GM12878 (cell line): ENCODE measurements at regions not wholly inside any gene's neighbourhood (a gene's known extent, or its start where the extent isn't known, plus 50 kb on each side); places are given as distances from the start of the nearest gene placed in this dataset.
A peak's percentile ranks its signal among the peaks of the same experiment; 100 is the strongest.

Experiments used
- BHLHE40 ChIP-seq, 2 experiments: fragments of 450-650 bp in 1 of 2; IDR thresholded peaks; 2 replicates each; pipeline ENCODE4 v1.6.1; 2011 to 2017; ENCODE audit warnings: low read depth in 2 of 2, borderline replicate concordance in 1 of 2, improper control_type of control experiment in 1 of 2, low read length in 1 of 2, mild to moderate bottlenecking in 1 of 2
- CBX3 ChIP-seq: fragments of 200-600 bp; sonication (generic); IDR thresholded peaks from 2 replicates; pipeline ENCODE4 v1.6.1; 2016; ENCODE audit warnings: low read depth, borderline replicate concordance
- CBX5 ChIP-seq: sonication (generic); IDR thresholded peaks from 2 replicates; pipeline ENCODE4 v1.6.1; 2016; ENCODE audit warnings: low read depth, moderate library complexity, mild to moderate bottlenecking, inconsistent platforms
- CEBPB ChIP-seq, 2 experiments: fragments of 150-350 bp in 1 of 2; IDR thresholded peaks; 2 replicates each; pipeline ENCODE4 v1.6.1; 2012 to 2014; ENCODE audit warnings: low read depth in 2 of 2, low read length in 2 of 2, borderline replicate concordance in 1 of 2, inconsistent platforms in 1 of 2
- ETV6 ChIP-seq, 2 experiments: fragments of 450-650 bp in 1 of 2; IDR thresholded peaks in 1 of 2; conservative IDR thresholded peaks in 1 of 2; 2 replicates each; pipeline ENCODE4 v1.6.1; 2014; ENCODE audit warnings: antibody characterized with exemption in 1 of 2, borderline replicate concordance in 1 of 2, low read depth in 1 of 2, mild to moderate bottlenecking in 1 of 2, moderate library complexity in 1 of 2
- EZH2 ChIP-seq: IDR thresholded peaks from 2 replicates; pipeline ENCODE4 v1.6.1; 2012; ENCODE audit warnings: low read depth, mild to moderate bottlenecking, control low read depth, inconsistent platforms, low read length, borderline replicate concordance; ENCODE audit not compliant: control insufficient read depth
- MXI1 ChIP-seq: fragments of 150-350 bp; IDR thresholded peaks from 2 replicates; pipeline ENCODE4 v1.6.1; 2011; ENCODE audit warnings: low read depth, mild to moderate bottlenecking, inconsistent platforms, low read length, improper control_type of control experiment
- MYC ChIP-seq: IDR thresholded peaks from 2 replicates; pipeline ENCODE4 v1.6.1; 2011; ENCODE audit warnings: mild to moderate bottlenecking, low read length, moderate library complexity, inconsistent platforms; ENCODE audit not compliant: insufficient read depth, insufficient replicate concordance, insufficient read length, severe bottlenecking
- NFXL1 ChIP-seq: fragments of 450-650 bp; IDR thresholded peaks from 2 replicates; pipeline ENCODE4 v1.6.1; 2017; ENCODE audit warnings: antibody characterized with exemption, mild to moderate bottlenecking, borderline replicate concordance
- POLR2A ChIP-seq: IDR thresholded peaks from 2 replicates; pipeline ENCODE4 v1.6.1; 2011; ENCODE audit warnings: low read depth, mild to moderate bottlenecking, low read length
- RB1 ChIP-seq: fragments of 450-650 bp; formaldehyde crosslinking; IDR thresholded peaks from 2 replicates; pipeline ENCODE4 v1.6.1; 2017; ENCODE audit warnings: mild to moderate bottlenecking, borderline replicate concordance
- RELA ChIP-seq: fragments of 450-650 bp; IDR thresholded peaks from 2 replicates; pipeline ENCODE4 v1.8.0; 2014; ENCODE audit warnings: borderline replicate concordance; ENCODE audit not compliant: partially characterized antibody
- SIN3A ChIP-seq: IDR thresholded peaks from 2 replicates; pipeline ENCODE4 v1.6.1; 2012; ENCODE audit warnings: low read depth, low read length, improper control_type of control experiment
- SIX5 ChIP-seq: IDR thresholded peaks from 2 replicates; pipeline ENCODE4 v1.6.1; 2011; ENCODE audit warnings: mild to moderate bottlenecking, low read depth, low read length, moderate library complexity; ENCODE audit not compliant: severe bottlenecking
- SREBF1 ChIP-seq: IDR thresholded peaks from 2 replicates; pipeline ENCODE4 v1.6.1; 2012; ENCODE audit warnings: mild to moderate bottlenecking, low read length
- SRF ChIP-seq, 2 experiments: IDR thresholded peaks; 2 replicates each; pipeline ENCODE4 v1.6.1; 2011; ENCODE audit warnings: low read depth in 2 of 2, low read length in 2 of 2, mild to moderate bottlenecking in 1 of 2, moderate library complexity in 1 of 2
- SUPT20H ChIP-seq: IDR thresholded peaks from 2 replicates; pipeline ENCODE4 v1.6.1; 2011; ENCODE audit warnings: low read depth, mild to moderate bottlenecking, low read length, moderate library complexity, borderline replicate concordance; ENCODE audit not compliant: control insufficient read depth
- YBX1 ChIP-seq: fragments of 450-650 bp; IDR thresholded peaks from 2 replicates; pipeline ENCODE4 v1.6.1; 2016; ENCODE audit warnings: antibody characterized with exemption
- ZBED1 ChIP-seq: IDR thresholded peaks from 2 replicates; pipeline ENCODE4 v1.6.1; 2016; ENCODE audit warnings: borderline replicate concordance
- ZNF207 ChIP-seq: fragments of 450-650 bp; IDR thresholded peaks from 2 replicates; pipeline ENCODE4 v1.6.1; 2014; ENCODE audit warnings: antibody characterized with exemption, mild to moderate bottlenecking, borderline replicate concordance
- ZNF622 ChIP-seq: fragments of 450-650 bp; IDR thresholded peaks from 2 replicates; pipeline ENCODE4 v1.6.1; 2017; ENCODE audit warnings: mild to moderate bottlenecking, inconsistent platforms
- TF ChIP-seq, protein P1 (sequence below): IDR thresholded peaks from 2 replicates; pipeline ENCODE4 v1.6.1; 2011; ENCODE audit warnings: borderline replicate concordance, low read depth, mild to moderate bottlenecking, moderate library complexity, low read length; ENCODE audit not compliant: insufficient read depth, poor library complexity, severe bottlenecking
- TF ChIP-seq, protein P2 (sequence below): fragments of 450-650 bp; IDR thresholded peaks from 2 replicates; pipeline ENCODE4 v1.6.1; 2017; ENCODE audit warnings: low read depth, mild to moderate bottlenecking, moderate library complexity
- TF ChIP-seq, protein P3 (sequence below): IDR thresholded peaks from 2 replicates; pipeline ENCODE4 v1.6.1; 2012; ENCODE audit warnings: mild to moderate bottlenecking, low read depth, low read length

DNA sequence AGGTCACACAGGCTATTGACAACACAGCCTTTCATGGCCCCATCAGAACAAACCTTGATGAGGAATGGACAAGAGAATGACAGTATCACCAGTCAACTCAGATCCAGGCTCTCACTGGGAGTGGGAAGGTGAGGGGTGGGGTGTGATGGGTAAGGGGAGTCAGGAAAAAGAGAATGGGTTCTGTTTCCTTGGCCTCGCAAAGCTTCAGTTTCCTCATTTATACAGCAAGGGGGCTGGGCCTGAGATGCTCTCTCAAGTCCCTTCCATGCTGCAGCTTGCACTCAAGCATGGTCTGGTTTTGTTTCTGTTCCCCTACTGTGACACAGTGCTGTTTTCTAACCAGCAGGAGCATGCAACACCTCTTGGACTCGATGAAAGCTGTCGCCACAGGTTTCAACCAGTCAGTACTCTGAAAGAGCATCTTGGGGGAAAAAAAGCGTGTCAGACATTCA lies 65.7 kb upstream of the IL12A start (continued):
- no peak for TF ChIP-seq RB1
- peak; percentile 34 for TF ChIP-seq MYC
- TF ChIP-seq BHLHE40 (IDR thresholded peaks at IDR 0.05; ENCODE audit: borderline replicate concordance in 1 of 2, low read depth in 2 of 2, low read length in 1 of 2), result peak; percentile 50 to 65; a peak in 2 of 4 replicates
- no peak for TF ChIP-seq ZBED1
- no peak for TF ChIP-seq CEBPB (IDR thresholded peaks at IDR 0.05; ENCODE audit: borderline replicate concordance in 1 of 2, low read depth in 2 of 2, low read length in 2 of 2)
- TF ChIP-seq, protein P1, sequence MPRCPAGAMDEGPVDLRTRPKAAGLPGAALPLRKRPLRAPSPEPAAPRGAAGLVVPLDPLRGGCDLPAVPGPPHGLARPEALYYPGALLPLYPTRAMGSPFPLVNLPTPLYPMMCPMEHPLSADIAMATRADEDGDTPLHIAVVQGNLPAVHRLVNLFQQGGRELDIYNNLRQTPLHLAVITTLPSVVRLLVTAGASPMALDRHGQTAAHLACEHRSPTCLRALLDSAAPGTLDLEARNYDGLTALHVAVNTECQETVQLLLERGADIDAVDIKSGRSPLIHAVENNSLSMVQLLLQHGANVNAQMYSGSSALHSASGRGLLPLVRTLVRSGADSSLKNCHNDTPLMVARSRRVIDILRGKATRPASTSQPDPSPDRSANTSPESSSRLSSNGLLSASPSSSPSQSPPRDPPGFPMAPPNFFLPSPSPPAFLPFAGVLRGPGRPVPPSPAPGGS, result no peak
- TF ChIP-seq SIX5, result no peak
- TF ChIP-seq CBX5, result peak; percentile 88; the same call in 1 of the 2 replicates
- TF ChIP-seq POLR2A, result peak; percentile 51
- TF ChIP-seq SREBF1, result no peak
- no peak for TF ChIP-seq YBX1
- TF ChIP-seq SUPT20H, result no peak
- TF ChIP-seq CBX3, result no peak
- no peak for TF ChIP-seq ETV6 (conservative IDR thresholded peaks at IDR 0.05 in 1 of 2, IDR thresholded peaks at IDR 0.05 in 1 of 2; ENCODE audit: borderline replicate concordance in 1 of 2, low read depth in 1 of 2)
- TF ChIP-seq SIN3A, result no peak
- TF ChIP-seq ZNF207, result 0 out of 2 replicates have a peak, but pooled peaks have one; percentile 20
- no peak for TF ChIP-seq RELA
- TF ChIP-seq, protein P2, sequence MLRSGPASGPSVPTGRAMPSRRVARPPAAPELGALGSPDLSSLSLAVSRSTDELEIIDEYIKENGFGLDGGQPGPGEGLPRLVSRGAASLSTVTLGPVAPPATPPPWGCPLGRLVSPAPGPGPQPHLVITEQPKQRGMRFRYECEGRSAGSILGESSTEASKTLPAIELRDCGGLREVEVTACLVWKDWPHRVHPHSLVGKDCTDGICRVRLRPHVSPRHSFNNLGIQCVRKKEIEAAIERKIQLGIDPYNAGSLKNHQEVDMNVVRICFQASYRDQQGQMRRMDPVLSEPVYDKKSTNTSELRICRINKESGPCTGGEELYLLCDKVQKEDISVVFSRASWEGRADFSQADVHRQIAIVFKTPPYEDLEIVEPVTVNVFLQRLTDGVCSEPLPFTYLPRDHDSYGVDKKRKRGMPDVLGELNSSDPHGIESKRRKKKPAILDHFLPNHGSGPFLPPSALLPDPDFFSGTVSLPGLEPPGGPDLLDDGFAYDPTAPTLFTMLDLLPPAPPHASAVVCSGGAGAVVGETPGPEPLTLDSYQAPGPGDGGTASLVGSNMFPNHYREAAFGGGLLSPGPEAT, result peak; percentile 65; the same call in 1 of the 2 replicates
- TF ChIP-seq ZNF622, result no peak
- peak; percentile 78 for TF ChIP-seq MXI1
- TF ChIP-seq, protein P3, sequence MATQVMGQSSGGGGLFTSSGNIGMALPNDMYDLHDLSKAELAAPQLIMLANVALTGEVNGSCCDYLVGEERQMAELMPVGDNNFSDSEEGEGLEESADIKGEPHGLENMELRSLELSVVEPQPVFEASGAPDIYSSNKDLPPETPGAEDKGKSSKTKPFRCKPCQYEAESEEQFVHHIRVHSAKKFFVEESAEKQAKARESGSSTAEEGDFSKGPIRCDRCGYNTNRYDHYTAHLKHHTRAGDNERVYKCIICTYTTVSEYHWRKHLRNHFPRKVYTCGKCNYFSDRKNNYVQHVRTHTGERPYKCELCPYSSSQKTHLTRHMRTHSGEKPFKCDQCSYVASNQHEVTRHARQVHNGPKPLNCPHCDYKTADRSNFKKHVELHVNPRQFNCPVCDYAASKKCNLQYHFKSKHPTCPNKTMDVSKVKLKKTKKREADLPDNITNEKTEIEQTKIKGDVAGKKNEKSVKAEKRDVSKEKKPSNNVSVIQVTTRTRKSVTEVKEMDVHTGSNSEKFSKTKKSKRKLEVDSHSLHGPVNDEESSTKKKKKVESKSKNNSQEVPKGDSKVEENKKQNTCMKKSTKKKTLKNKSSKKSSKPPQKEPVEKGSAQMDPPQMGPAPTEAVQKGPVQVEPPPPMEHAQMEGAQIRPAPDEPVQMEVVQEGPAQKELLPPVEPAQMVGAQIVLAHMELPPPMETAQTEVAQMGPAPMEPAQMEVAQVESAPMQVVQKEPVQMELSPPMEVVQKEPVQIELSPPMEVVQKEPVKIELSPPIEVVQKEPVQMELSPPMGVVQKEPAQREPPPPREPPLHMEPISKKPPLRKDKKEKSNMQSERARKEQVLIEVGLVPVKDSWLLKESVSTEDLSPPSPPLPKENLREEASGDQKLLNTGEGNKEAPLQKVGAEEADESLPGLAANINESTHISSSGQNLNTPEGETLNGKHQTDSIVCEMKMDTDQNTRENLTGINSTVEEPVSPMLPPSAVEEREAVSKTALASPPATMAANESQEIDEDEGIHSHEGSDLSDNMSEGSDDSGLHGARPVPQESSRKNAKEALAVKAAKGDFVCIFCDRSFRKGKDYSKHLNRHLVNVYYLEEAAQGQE, result no peak
- no peak for TF ChIP-seq EZH2
- TF ChIP-seq NFXL1, result no peak
- TF ChIP-seq SRF (IDR thresholded peaks at IDR 0.05; ENCODE audit: low read depth in 2 of 2, low read length in 2 of 2), result no peak
